ENCODE measurements at regions not wholly inside any gene's neighbourhood (a gene's known extent, or its start where the extent isn't known, plus 50 kb on each side); places are given as distances from the start of the nearest gene placed in this dataset.

- DNase-seq: no peak
Observed at GRCh38 chr2:60400462-60401246, 152.8 kb downstream of the BCL11A start.

GRCh38 chr2:60394463-60394862 lies 159.0 kb downstream of the BCL11A start:
- no peak for DNase-seq

GRCh38 chr2:60391649-60392375 lies 161.6 kb downstream of the BCL11A start:
- DNase-seq: no peak

GRCh38 chr2:60391230-60391629 lies 162.2 kb downstream of the BCL11A start:
- DNase-seq: no peak

- DNase-seq: no peak
Observed at GRCh38 chr2:60386436-60386835, 167.0 kb downstream of the BCL11A start.

- DNase-seq: no peak
Observed at GRCh38 chr2:60385648-60386047, 167.8 kb downstream of the BCL11A start.

GRCh38 chr2:60383401-60384143 lies 169.9 kb downstream of the BCL11A start:
- no peak for DNase-seq

GRCh38 chr2:60380411-60380810 lies 173.0 kb downstream of the BCL11A start:
- no peak for DNase-seq

- DNase-seq: no peak
Observed at GRCh38 chr2:60379684-60380083, 173.8 kb downstream of the BCL11A start.

- no peak for DNase-seq
Observed at GRCh38 chr2:60379216-60379615, 174.2 kb downstream of the BCL11A start.

- no peak for DNase-seq
Observed at GRCh38 chr2:60377825-60378224, 175.6 kb downstream of the BCL11A start.

GRCh38 chr2:60376252-60376651 lies 177.2 kb downstream of the BCL11A start:
- DNase-seq: no peak

- no peak for DNase-seq
Observed at GRCh38 chr2:60371681-60372080, 181.8 kb downstream of the BCL11A start.

- no peak for DNase-seq
Observed at GRCh38 chr2:60371219-60371618, 182.2 kb downstream of the BCL11A start.

- DNase-seq: no peak
Observed at GRCh38 chr2:60370814-60371213, 182.6 kb downstream of the BCL11A start.

- no peak for DNase-seq
Observed at GRCh38 chr2:60368456-60368855, 185.0 kb downstream of the BCL11A start.

GRCh38 chr2:60366135-60366712 lies 187.2 kb downstream of the BCL11A start:
- DNase-seq: no peak

GRCh38 chr2:60365556-60365955 lies 187.9 kb downstream of the BCL11A start:
- DNase-seq: no peak

- no peak for DNase-seq
Observed at GRCh38 chr2:60364491-60364890, 189.0 kb downstream of the BCL11A start.

GRCh38 chr2:60361498-60361897 lies 192.0 kb downstream of the BCL11A start:
- no peak for DNase-seq

- DNase-seq: no peak
Observed at GRCh38 chr2:60359569-60359968, 193.9 kb downstream of the BCL11A start.

GRCh38 chr2:60358476-60358875 lies 195.0 kb downstream of the BCL11A start:
- no peak for DNase-seq

GRCh38 chr2:60357996-60358395 lies 195.5 kb downstream of the BCL11A start:
- no peak for DNase-seq

Measured in NCI-H510A (cell line).